ENCODE measurements at regions not wholly inside any gene's neighbourhood (a gene's known extent, or its start where the extent isn't known, plus 50 kb on each side); places are given as distances from the start of the nearest gene placed in this dataset.

GRCh38 chr19:5289060-5289990, 51.3 kb downstream of the PTPRS start (continued):
- TF ChIP-seq CTBP2 (IDR thresholded peaks at IDR 0.05; ENCODE audit: borderline replicate concordance, insufficient read depth, insufficient read length, low read length) (no peak), CTCF (IDR thresholded peaks at IDR 0.05; ENCODE audit: control extremely low read depth in 1 of 3, insufficient read depth in 1 of 3, low read depth in 1 of 3, low read length in 3 of 3) (peak; percentile 26 to 56 (median 46); a peak in 2 of 4 replicates), TAF7 (optimal IDR thresholded peaks at IDR 0.05; ENCODE audit: borderline replicate concordance, low read depth, low read length) (no peak), USF2 (IDR thresholded peaks at IDR 0.05; ENCODE audit: low read length) (no peak), NANOG (IDR thresholded peaks at IDR 0.05; ENCODE audit: insufficient read depth, low read depth, low read length, poor library complexity, severe bottlenecking) (no peak), TBP (IDR thresholded peaks at IDR 0.05; ENCODE audit: low read depth, low read length) (no peak), TAF1 (IDR thresholded peaks at IDR 0.05; ENCODE audit: low read depth, low read length) (no peak), YY1 (IDR thresholded peaks at IDR 0.05; ENCODE audit: low read depth, low read length) (no peak), RNF2 (IDR thresholded peaks at IDR 0.05; ENCODE audit: borderline replicate concordance, low read depth, low read length, missing control alignments, poor library complexity, severe bottlenecking) (no peak), ATF2 (IDR thresholded peaks at IDR 0.05; ENCODE audit: low read length) (no peak), CHD1 (IDR thresholded peaks at IDR 0.05; ENCODE audit: low read depth, low read length) (no peak), TEAD4 (IDR thresholded peaks at IDR 0.05; ENCODE audit: low read depth, low read length) (no peak), CBX8 (IDR thresholded peaks at IDR 0.05; ENCODE audit: borderline replicate concordance, low read depth, low read length) (no peak)

All from H1 (cell line).